ENCODE measurements at regions not wholly inside any gene's neighbourhood (a gene's known extent, or its start where the extent isn't known, plus 50 kb on each side); places are given as distances from the start of the nearest gene placed in this dataset.

GRCh38 chr22:48692734-48693376 lies 1134.8 kb downstream of the BRD1 start:
- TF ChIP-seq ZFP30 (CRISPR knock-in tag; IDR thresholded peaks at IDR 0.05) (no peak), ARNTL (CRISPR knock-in tag; IDR thresholded peaks at IDR 0.05; ENCODE audit: borderline replicate concordance, low read depth) (no peak), RARB (CRISPR knock-in tag; IDR thresholded peaks at IDR 0.05) (no peak), PATZ1 (CRISPR knock-in tag; IDR thresholded peaks at IDR 0.05; ENCODE audit: borderline replicate concordance) (no peak), ISL1 (CRISPR knock-in tag; IDR thresholded peaks at IDR 0.05) (no peak)

Measured in SK-N-SH treated with all-trans-retinoic acid at 6 μM for 48 hours (cell line).